Ishikawa (cell line): ENCODE measurements at regions not wholly inside any gene's neighbourhood (a gene's known extent, or its start where the extent isn't known, plus 50 kb on each side); places are given as distances from the start of the nearest gene placed in this dataset.

Source experiments
- CEBPB ChIP-seq: IDR thresholded peaks from 2 replicates; pipeline ENCODE4 v1.6.1; 2012
- CREB1 ChIP-seq: IDR thresholded peaks from 2 replicates; pipeline ENCODE4 v1.6.1; 2012; ENCODE audit warnings: low read depth
- EGR1 ChIP-seq: IDR thresholded peaks from 2 replicates; pipeline ENCODE4 v1.6.1; 2012
- EP300 ChIP-seq: IDR thresholded peaks from 2 replicates; pipeline ENCODE4 v1.6.1; 2012; ENCODE audit warnings: borderline replicate concordance
- FOXM1 ChIP-seq: IDR thresholded peaks from 2 replicates; pipeline ENCODE4 v1.6.1; 2012; ENCODE audit warnings: low read depth, borderline replicate concordance
- MAX ChIP-seq: IDR thresholded peaks from 2 replicates; pipeline ENCODE4 v1.6.1; 2012
- NFIC ChIP-seq: IDR thresholded peaks from 2 replicates; pipeline ENCODE4 v1.6.1; 2012
- RAD21 ChIP-seq: IDR thresholded peaks from 2 replicates; pipeline ENCODE4 v1.6.1; 2012; ENCODE audit warnings: low read depth
- REST ChIP-seq: IDR thresholded peaks from 2 replicates; pipeline ENCODE4 v1.6.1; 2012; ENCODE audit warnings: low read depth, mild to moderate bottlenecking
- TAF1 ChIP-seq: IDR thresholded peaks from 2 replicates; pipeline ENCODE4 v1.6.1; 2012; ENCODE audit warnings: low read depth, mild to moderate bottlenecking
- TCF12 ChIP-seq: IDR thresholded peaks from 2 replicates; pipeline ENCODE4 v1.6.1; 2012; ENCODE audit warnings: low read depth
- TEAD4 ChIP-seq: IDR thresholded peaks from 2 replicates; pipeline ENCODE4 v1.6.1; 2012
- USF1 ChIP-seq: IDR thresholded peaks from 2 replicates; pipeline ENCODE4 v1.6.1; 2012
- YY1 ChIP-seq: IDR thresholded peaks from 2 replicates; pipeline ENCODE4 v1.6.1; 2012; ENCODE audit warnings: low read depth
- ZBTB7A ChIP-seq: IDR thresholded peaks from 2 replicates; pipeline ENCODE4 v1.6.1; 2012; ENCODE audit warnings: low read depth

GRCh38 chr13:81001828-81002385 lies 661.0 kb upstream of the SPRY2 start:
- no peak for TF ChIP-seq REST
- TF ChIP-seq ZBTB7A: no peak
- TF ChIP-seq CEBPB: no peak
- TF ChIP-seq TAF1: no peak
- no peak for TF ChIP-seq MAX
- no peak for TF ChIP-seq EP300
- TF ChIP-seq FOXM1: no peak
- no peak for TF ChIP-seq NFIC
- no peak for TF ChIP-seq EGR1
- TF ChIP-seq TCF12: no peak
- TF ChIP-seq YY1: no peak

- TF ChIP-seq CREB1 (no peak), TEAD4 (no peak), NFIC (no peak), USF1 (no peak), EGR1 (no peak), YY1 (no peak), TAF1 (no peak), ZBTB7A (no peak), MAX (no peak), TCF12 (no peak), RAD21 (no peak), EP300 (no peak), FOXM1 (no peak), CEBPB (no peak), REST (no peak)
Observed at GRCh38 chr13:80989747-80990146, 648.8 kb upstream of the SPRY2 start.

GRCh38 chr13:80989241-80989640 lies 648.3 kb upstream of the SPRY2 start:
- TF ChIP-seq EGR1 (no peak), TAF1 (no peak), RAD21 (no peak), TEAD4 (no peak), FOXM1 (no peak), MAX (no peak)

GRCh38 chr13:80988391-80989151 lies 647.6 kb upstream of the SPRY2 start:
- TF ChIP-seq ZBTB7A (no peak), CREB1 (no peak)

- peak; percentile 82 for TF ChIP-seq RAD21
- no peak for TF ChIP-seq TAF1
- TF ChIP-seq NFIC: no peak
- TF ChIP-seq TCF12: no peak
- no peak for TF ChIP-seq FOXM1
- no peak for TF ChIP-seq ZBTB7A
- no peak for TF ChIP-seq CREB1
- peak; percentile 60 for TF ChIP-seq MAX
- no peak for TF ChIP-seq EP300
- TF ChIP-seq TEAD4: no peak
- no peak for TF ChIP-seq USF1
- no peak for TF ChIP-seq CEBPB
- TF ChIP-seq YY1: no peak
- TF ChIP-seq EGR1: no peak
- TF ChIP-seq REST: no peak
Observed at GRCh38 chr13:80979035-80979641, 638.2 kb upstream of the SPRY2 start.
